ENCODE measurements at regions not wholly inside any gene's neighbourhood (a gene's known extent, or its start where the extent isn't known, plus 50 kb on each side); places are given as distances from the start of the nearest gene placed in this dataset.
"Not testable (repeated sequence)": the region's sequence is repeated elsewhere in the genome, so short reads cannot be mapped to it uniquely, and the experiment has no call there.

GRCh38 chr5:124620743-124621142 is 125.7 kb downstream of the ZNF608 start:
- no peak for DNase-seq (ENCODE audit: low read depth in 2 of 2)

GRCh38 chr5:124619121-124619520 is 127.3 kb downstream of the ZNF608 start:
- DNase-seq (ENCODE audit: low read depth in 2 of 2), result no peak

GRCh38 chr5:124617787-124618186 is 128.7 kb downstream of the ZNF608 start:
- no peak for DNase-seq (ENCODE audit: low read depth in 2 of 2)

GRCh38 chr5:124614836-124615385 is 131.5 kb downstream of the ZNF608 start:
- no peak for DNase-seq (ENCODE audit: low read depth in 2 of 2)

- no peak for DNase-seq (ENCODE audit: low read depth in 2 of 2)
Observed at GRCh38 chr5:124614105-124614504, 132.3 kb downstream of the ZNF608 start.

- DNase-seq (ENCODE audit: low read depth in 2 of 2), result no peak
Observed at GRCh38 chr5:124613273-124613953, 133.0 kb downstream of the ZNF608 start.

- DNase-seq (ENCODE audit: low read depth in 2 of 2), result no peak
Observed at GRCh38 chr5:124612023-124612422, 134.4 kb downstream of the ZNF608 start.

- DNase-seq (ENCODE audit: low read depth in 2 of 2), result not testable (repeated sequence)
Observed at GRCh38 chr5:124611262-124611661, 135.2 kb downstream of the ZNF608 start.

- not testable (repeated sequence) for DNase-seq (ENCODE audit: low read depth in 2 of 2)
Observed at GRCh38 chr5:124609685-124610084, 136.8 kb downstream of the ZNF608 start.

GRCh38 chr5:124606543-124606942 is 139.9 kb downstream of the ZNF608 start:
- DNase-seq (ENCODE audit: low read depth in 2 of 2), result no peak

GRCh38 chr5:124606093-124606492 is 140.3 kb downstream of the ZNF608 start:
- DNase-seq (ENCODE audit: low read depth in 2 of 2), result no peak

GRCh38 chr5:124605541-124605940 is 140.9 kb downstream of the ZNF608 start:
- no peak for DNase-seq (ENCODE audit: low read depth in 2 of 2)

- no peak for DNase-seq (ENCODE audit: low read depth in 2 of 2)
Observed at GRCh38 chr5:124604419-124604818, 142.0 kb downstream of the ZNF608 start.

- no peak for DNase-seq (ENCODE audit: low read depth in 2 of 2)
Observed at GRCh38 chr5:124602925-124603650, 143.4 kb downstream of the ZNF608 start.

GRCh38 chr5:124599028-124599973 is 147.1 kb downstream of the ZNF608 start:
- no peak for DNase-seq (ENCODE audit: low read depth in 2 of 2)

GRCh38 chr5:124596595-124597421 is 149.6 kb downstream of the ZNF608 start:
- DNase-seq (ENCODE audit: low read depth in 2 of 2), result peak; percentile 60 to 67

- DNase-seq (ENCODE audit: low read depth in 2 of 2), result no peak
Observed at GRCh38 chr5:124593952-124594351, 152.5 kb downstream of the ZNF608 start.

GRCh38 chr5:124592891-124593290 is 153.5 kb downstream of the ZNF608 start:
- no peak for DNase-seq (ENCODE audit: low read depth in 2 of 2)

GRCh38 chr5:124591583-124591982 is 154.9 kb downstream of the ZNF608 start:
- no peak for DNase-seq (ENCODE audit: low read depth in 2 of 2)

- no peak for DNase-seq (ENCODE audit: low read depth in 2 of 2)
Observed at GRCh38 chr5:124590686-124591085, 155.8 kb downstream of the ZNF608 start.

- no peak for DNase-seq (ENCODE audit: low read depth in 2 of 2)
Observed at GRCh38 chr5:124587280-124587679, 159.2 kb downstream of the ZNF608 start.

Measured in fibroblast of skin of left quadriceps (primary cell).